SU-DHL-6 (cell line): ENCODE measurements at regions not wholly inside any gene's neighbourhood (a gene's known extent, or its start where the extent isn't known, plus 50 kb on each side); places are given as distances from the start of the nearest gene placed in this dataset.

Source experiments
- CTCF ChIP-seq: fragments of 200-600 bp; sonication (generic); IDR thresholded peaks from one replicate; pipeline ENCODE4 v1.5.1; 2017; ENCODE audit warnings: antibody characterized with exemption, mild to moderate bottlenecking, low read length, moderate library complexity; ENCODE audit not compliant: insufficient read depth, poor library complexity, severe bottlenecking
- EZH2phosphoT487 ChIP-seq: fragments of 200-600 bp; sonication (generic), shearing (Covaris generic); conservative IDR thresholded peaks from 2 replicates; pipeline ENCODE4 v1.6.1; 2018; ENCODE audit warnings: mild to moderate bottlenecking, antibody characterized with exemption, low read length, moderate library complexity, mixed read lengths

- TF ChIP-seq CTCF (no peak), EZH2phosphoT487 (no peak)
Measured at GRCh38 chr11:103699216-103699615, 337.2 kb upstream of the DDI1 start.
